ENCODE measurements at regions not wholly inside any gene's neighbourhood (a gene's known extent, or its start where the extent isn't known, plus 50 kb on each side); places are given as distances from the start of the nearest gene placed in this dataset.
"Not testable (repeated sequence)": the region's sequence is repeated elsewhere in the genome, so short reads cannot be mapped to it uniquely, and the experiment has no call there.

DNA sequence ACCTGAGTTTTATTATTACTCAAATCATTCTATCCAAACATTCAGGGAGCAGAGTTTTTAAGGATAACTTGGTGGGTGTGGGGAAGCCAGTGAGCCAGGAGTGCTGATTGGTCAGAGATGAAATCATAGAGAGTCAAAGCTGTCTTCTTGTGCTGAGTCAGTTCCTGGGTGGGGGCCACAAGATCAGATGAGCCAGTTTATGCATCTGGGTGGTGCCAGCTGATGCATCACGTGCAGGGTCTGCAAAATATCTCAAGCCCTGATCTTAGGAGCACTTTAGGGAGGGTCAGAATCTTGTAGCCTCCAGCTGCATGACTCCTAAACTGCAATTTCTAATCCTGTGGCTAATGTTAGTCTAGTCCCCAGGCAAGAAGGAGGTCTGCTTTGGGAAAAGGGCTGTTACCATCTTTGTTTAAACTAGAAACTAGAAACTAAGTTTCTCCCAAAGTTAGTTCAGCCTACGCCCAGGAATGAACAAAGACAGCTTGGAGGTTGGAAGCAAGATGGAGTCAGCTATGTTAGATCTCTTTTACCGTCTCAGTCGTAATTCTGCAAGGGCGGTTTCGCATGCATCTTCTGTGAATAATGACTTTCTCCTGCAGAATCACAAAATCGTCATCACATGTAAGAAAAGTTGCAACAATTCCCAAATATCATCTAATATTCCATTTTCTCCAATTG lies 97.5 kb downstream of the ZNF664 start:
- ATAC-seq, DNase-seq: not testable (repeated sequence)

DNA sequence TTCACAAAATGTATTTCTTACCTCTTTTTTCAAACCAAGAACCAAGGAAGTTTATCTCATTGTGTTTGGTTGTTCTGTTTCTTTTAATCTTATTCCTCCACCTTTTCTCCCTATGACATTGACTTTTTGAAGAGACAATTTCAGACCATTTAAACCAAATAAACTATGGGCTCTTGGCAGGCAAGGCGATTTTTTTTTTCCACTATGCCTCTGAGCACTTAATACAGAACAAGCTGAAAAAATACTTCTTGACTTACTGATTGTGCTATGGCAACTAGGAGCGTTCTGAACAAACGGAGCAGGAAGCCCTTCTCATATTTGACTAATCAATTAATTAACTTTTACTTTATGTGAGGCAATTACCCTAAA lies 98.0 kb downstream of the ZNF664 start:
- ATAC-seq (no peak), DNase-seq (no peak)

DNA sequence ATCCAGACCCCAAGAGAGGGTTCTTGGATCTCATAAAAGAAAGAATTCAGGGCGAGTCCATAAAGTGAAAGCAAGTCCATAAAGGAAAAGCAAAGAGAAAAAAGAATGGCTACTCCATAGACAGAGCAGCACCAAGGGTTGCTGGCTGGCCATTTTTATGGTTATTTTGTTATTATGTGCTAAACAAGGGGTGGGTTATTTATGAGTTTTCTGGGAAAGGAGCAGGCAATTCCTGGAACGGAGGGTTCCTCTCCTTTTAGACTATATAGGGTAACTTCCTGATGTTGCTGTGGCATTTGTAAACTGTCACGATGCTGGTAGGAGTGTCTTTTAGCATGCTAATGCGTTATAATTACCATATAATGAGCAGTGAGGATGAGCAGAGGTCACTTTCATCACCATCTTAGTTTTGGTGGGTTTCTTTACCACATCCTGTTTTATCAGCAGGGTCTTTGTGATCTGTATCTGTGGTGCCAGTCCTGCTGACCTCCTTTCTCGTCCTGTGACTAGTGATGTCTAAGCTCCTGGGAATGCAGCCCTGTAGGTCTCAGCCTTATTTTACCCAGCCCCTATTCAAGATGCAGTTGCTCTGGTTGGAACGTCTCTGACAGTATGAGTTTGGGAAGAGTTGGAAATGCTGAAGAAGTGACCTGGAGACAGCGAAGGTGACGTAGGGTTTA lies 100.5 kb downstream of the ZNF664 start:
- no peak for DNase-seq
- no peak for ATAC-seq

DNA sequence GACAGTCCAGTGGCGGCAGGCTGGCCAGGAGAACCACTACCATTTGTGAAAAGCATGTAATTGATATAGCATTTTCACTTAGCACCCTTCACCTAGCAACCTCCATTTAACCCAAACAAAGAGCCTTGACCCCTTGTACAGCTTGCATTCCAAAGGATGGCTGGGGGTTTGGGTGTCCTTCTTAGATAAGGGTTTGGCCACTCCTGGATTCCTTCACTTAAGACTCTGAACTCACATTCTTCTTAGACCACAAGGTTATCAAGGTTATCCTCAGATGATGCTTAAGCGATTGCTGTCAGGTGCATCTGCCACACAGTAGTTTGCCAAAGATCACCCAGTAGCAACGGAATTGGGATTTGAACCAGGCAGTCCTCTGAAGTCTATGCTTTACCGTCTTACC lies 102.8 kb downstream of the ZNF664 start:
- ATAC-seq (no peak), DNase-seq (no peak)

DNA sequence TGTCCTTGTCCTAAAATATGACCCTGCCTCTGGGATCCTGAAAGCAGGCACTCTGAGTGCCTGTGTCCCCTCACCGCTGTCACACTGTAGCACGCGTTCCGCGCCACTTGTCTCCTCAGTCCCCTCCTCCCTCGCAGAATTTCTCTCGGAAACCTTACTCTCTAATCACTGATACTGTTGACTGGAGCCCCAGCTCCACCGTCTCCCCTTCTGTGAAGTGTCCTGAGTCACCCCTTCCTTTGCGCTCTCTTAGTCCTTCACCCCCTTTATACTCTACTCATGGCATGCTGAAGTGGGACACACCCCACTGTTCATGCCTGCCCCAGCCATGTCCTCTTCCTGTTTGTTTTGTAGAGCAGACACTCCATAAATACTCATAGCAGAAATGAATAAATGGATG lies 104.7 kb downstream of the ZNF664 start:
- DNase-seq: no peak
- ATAC-seq: no peak

DNA sequence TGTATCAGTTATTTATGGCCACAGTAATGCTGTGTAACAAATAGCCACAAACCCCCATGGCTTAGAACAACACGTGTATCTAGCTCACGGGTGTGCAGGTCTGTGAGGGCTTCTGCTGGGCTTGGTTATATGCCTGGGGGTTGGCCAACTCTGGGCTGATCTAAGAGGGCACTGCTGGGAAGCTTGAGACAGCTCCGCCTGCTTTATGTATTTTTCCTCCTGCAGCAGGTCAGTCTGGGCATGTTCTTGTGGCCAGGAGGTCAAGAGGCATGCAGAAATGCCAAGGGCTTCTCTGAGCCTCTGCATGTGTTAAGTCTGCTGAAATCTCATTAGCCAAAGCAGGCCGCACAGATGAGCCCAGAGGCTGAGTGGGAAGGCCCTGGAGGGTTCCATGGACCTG lies 105.8 kb downstream of the ZNF664 start:
- DNase-seq: no peak
- no peak for ATAC-seq

DNA sequence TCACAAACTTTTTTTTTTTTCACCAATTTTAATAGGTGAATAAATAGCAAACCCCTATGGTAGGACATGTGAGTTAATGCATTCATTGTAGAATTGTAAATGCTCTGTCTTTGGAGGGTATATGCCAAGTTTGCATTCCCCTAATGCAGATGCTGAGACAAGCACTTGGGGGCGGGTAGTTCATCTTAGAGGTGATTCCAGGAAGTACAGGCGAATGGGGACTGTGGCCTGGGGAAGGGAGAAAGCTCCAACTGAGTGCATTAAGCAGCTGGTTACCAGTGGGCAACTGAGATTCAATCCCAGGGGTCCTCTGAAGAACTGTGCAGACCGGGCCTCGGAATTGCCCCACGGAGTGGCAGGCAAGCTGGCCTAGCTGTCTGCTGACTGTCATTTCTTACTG lies 107.6 kb downstream of the ZNF664 start:
- DNase-seq (no peak), ATAC-seq (no peak)

DNA sequence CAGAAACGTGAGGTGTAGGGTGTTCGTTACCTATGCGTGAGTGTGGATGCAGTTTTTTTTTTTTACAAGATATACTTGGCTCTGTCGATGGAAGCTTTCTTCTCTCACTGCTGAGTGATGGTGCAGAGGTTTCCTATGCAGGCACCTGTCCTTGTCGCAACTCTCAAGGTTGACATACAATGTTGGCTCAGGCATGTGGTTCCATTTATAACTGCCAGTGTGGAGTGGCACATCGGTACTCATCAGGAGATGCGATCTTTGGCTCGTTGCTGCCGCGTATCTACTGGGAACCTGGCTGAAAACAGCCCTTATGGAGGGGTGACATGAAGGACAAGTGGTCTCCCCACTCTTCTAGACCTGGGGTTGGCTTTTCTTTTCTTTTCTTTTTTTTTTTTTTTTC lies 109.0 kb downstream of the ZNF664 start:
- no peak for DNase-seq
- ATAC-seq: no peak

DNA sequence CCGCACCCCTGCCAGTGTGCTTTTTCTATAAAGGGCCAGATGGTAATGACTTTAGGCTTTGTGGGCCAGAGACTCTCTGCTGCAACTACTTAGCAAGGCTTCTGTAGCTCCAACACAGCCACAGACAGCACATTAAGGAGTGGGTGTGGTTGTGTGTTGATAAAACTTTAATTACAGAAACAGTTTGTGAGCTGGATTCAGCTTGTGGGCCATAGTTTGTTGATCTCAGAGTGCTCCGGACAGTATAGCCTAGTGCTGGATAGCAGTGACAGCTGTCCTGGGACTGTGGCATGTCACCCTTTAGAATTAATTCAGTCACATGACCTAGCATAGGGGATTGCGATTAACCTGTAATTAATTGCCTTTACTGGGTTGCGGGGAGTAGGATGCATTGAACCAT lies 109.7 kb downstream of the ZNF664 start:
- ATAC-seq: no peak

DNA sequence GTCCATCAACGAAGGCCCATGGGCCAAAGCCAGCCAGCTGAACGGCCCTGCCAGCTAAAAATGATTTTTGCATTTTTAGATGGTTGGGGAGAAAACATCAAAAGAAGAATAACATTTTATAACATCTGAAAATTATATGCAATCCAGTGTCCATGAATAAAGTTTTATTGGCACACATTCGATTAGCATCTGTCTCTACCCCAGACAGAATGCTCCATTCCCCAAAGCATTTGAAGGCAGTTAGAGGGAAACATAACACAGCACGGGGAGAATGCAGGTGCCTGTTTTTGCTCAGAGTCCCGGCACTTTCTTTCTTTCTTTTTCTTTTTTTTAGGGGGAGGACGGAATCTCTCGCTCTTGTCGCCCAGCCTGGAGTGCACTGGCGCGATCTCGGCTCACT lies 110.7 kb downstream of the ZNF664 start:
- no peak for DNase-seq
- no peak for ATAC-seq

More for the DNA sequence above, 109.7 kb downstream of the ZNF664 start:
- DNase-seq: no peak

DNA sequence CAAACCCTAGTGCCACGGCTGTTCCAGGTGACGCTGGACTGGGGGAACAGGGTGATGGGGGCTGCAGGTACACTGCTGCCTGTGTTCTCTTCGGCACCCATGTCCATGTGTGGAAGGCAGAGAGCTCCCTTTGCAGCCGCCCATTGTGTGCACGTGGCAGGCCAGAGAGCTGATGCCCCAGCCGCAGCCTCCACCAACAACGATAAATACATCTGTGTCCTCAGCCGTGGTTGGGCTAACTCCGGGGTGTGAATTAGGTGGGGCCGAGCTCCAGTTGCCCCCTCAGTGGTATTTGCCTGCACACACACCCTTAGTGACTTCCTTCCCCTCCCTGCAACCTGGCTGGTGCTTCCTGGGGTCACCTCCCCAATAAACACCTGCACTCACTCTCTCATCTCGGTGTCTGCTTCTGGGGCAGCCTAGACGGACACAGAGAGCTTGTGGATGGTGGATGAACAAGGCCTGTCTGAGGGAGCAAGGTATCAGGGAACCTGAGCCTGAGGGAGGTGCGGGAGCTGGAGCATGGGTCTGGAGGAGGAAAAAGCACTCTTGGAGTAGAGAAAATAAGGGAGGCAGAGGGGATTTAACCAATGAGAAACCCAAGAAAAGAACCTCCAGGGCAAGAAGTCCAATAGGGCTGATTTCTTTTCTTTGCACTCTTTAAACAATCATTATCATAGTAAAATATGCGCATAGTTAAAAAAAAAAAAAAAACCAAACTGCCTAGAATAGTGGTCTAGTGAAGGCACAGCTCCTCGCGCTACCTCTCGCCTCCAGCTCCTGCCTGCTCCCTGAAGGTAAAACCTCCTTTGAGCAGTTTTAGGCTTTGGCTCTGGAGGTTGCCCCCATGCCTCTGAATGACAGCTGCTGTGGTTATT lies 112.6 kb downstream of the ZNF664 start:
- ATAC-seq (no peak), DNase-seq (no peak)

DNA sequence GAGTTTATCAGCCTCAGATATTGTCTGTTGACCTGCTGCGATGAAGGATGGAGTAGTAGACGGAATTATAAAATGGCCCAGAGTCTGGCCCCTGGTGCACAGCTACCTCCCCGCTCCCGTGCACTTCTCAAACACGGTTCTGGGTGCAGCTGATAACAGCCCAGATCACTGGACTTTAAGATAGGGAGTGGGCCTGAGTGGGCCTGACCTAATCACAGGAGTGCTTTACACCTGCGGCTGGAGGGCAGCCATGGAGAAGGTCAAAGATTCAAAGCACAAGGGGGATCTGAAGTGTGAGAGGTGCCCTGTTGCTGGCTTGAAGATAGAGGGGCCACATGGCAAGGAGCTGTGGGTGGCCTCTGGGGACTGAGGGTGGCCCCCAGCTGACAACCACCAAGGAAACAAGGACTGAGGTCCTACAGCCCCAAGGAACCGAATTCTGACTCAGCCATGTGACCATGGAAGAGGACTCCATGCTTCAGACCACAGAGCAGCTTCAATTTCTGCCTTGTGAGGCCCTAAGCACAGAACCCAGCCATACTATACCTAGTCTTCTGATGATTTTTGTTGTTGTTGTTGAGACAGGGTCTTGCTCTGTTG lies 113.4 kb downstream of the ZNF664 start:
- no peak for DNase-seq
- ATAC-seq: no peak

DNA sequence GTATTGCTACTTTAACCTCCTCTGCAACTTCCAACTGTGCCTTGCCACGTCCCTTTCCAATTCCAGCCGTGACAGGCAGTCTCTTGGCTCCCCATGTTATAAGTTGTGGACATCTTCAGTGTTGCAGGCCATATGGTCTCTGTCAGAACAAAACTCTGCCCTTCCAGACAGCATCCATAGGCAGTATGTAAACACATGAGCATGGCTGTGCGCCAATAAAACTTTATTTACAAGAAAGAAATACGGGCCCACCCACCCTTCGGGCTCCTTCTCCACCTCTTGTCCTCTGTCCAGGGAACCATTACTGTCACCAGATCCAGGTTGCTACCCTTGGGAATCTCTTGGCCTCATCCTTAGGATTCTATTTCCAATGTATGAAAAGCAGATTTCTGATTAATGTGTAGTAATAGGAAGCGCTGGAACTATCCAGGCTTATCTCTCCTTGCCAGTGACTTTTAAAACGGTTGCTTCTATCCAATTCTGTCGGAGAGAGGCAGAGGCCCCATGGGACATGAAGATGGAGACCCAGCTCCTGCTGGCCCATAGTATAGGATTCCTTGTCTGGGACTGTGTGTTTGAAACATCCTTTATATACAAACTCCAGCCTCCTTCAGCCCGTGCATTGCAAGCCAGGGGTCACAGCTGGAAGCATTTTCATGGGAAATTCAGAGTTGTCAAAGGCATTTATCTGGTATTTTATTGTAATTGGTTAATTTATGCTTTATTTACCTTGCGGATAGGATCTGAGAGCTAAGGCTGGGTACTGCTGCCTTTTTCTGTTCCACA lies 114.4 kb downstream of the ZNF664 start:
- DNase-seq: no peak
- ATAC-seq: no peak

DNA sequence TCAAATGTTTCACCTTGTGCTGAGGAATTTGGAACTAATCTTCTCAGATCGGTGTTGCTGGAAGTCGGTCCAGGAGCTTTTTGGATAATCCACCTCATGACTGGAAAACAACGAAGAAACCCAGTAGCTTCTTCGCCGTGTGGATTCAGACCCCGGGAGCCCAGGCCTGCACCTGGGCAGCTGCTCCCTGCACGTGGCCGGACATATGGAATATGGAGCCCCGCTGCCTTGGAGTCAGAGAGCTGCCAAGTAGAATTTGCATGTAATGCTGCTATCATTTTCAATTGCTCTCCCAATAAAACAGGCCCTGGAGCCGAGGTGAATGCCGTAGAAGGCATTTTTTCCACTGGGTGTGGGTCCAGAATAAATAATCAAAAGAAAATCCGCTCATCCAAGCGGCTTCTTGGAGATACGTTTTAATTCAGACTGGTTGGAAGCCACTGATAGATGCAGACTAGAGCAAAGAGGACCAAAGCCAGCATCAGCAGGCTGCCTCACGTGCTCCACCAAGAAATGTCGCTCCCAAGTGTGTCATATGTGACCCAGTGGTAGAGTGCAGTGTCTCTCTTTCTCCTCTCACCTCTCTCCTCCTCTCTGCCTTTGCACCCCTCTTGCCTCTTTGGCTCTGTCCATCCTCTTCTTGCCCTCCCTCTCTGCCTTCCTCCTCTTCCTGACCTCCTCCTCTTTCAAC lies 115.3 kb downstream of the ZNF664 start:
- ATAC-seq (no peak), DNase-seq (no peak)

DNA sequence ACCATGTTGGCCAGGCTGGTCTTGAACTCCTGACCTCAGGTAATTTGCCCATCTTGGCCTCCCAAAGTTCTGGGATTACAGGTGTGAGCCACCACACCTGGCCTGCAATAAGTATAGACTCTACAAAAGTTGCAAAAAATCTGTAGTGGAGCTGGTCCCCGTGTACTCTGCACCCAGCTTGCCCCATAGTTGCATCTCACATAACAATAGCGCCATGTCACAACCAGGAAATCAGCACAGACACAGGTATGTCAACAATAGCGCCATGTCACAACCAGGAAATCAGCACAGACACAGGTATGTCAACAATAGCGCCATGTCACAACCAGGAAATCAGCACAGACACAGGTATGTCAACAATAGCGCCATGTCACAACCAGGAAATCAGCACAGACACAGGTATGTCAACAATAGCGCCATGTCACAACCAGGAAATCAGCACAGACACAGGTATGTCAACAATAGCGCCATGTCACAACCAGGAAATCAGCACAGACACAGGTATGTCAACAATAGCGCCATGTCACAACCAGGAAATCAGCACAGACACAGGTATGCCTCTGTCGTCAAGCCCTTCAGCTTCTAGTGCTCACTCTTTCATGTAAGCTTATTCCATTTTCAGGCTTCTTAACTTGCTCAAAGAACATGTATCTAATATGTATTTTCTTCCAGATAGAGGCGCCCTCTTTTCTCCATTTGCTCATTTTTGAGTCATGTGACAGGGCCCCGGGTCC lies 116.3 kb downstream of the ZNF664 start:
- not testable (repeated sequence) for ATAC-seq, DNase-seq

DNA sequence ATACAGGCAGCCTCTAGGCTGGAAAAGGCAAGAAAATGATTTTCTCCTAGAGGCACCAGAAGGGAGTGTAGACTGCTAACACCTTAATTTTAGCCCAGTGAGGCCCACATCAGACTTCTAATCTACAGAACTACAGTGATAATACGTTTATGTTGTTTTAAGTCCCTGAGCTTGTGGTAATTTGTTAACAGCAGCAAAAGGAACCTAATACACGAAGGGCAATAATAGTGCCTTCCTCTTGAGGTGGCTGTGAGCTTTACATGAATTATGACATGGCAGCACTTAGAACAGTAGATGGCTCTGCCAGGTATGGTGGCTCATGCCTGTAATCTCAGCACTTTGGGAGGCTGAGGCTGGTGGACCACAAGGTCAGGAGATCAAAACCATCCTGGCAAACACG lies 118.8 kb downstream of the ZNF664 start:
- ATAC-seq (no peak), DNase-seq (no peak)

DNA sequence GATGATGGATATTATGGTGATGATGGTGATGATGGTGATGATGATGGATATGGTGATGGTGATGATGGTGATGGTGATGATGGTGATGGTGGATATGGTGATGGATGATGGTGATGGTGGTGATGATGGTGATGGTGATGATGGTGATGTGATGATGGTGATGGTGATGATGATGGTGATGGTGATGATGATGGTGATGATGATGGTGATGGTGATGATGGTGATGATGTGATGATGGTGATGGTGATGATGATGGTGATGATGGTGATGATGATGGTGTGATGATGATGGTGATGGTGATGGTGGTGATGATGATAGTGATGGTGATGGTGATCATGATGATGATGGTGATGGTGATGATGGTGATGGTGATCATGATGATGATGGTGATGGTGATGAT lies 119.5 kb downstream of the ZNF664 start:
- ATAC-seq, DNase-seq: not testable (repeated sequence)

DNA sequence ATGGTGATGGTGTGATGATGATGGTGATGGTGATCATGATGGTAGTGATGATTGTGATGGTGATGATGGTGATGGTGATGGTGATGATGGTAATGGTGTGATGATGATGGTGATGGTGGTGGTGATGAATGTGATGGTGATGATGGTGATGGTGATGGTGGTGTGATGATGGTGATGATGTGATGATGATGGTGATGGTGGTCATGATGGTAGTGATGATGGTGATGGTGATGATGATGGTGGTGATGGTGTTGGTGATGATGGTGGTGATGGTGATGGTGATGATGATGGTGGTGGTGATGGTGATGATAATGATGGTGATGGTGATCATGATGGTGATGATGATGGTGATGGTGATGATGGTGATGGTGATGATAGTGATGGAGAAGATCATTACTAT lies 120.3 kb downstream of the ZNF664 start:
- no peak for ATAC-seq
- DNase-seq: no peak

DNA sequence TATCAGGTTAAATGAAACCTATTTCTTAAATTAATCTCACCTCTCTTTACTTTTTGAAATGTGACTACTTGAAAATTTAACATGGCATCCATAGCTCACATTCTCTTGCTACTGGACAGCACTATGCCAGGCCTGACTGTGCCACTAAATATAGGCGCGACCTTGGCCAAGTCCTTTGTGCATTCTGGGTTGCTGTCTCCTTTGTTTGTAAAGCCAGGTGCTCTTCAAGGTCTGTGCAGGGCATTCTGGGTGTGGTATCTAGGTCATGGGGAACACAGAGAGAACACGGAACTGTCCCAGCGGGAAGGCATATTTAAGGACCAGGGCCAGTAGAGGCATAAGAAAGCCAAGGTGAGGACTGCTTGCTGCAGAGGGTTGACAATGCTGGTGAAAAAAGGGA lies 121.2 kb downstream of the ZNF664 start:
- no peak for ATAC-seq

DNA sequence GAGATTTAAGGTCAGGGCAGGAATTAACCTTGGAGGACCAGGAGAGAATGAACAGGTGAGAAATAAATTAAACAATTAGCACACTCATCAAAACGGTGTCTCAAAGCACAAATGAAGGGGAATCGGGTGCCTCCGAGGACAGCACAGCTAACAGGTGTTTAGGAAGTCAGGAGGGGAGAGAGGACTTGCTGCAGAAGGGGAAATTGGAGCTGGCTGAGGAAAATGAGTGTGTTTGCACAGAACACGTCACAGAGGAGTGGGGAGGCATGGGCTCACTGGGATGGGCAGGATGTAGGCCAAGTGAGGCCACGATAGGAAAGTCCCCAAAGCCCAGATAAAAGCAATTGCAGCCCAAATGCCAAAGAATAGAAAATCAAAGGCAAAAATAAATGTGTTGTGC lies 121.7 kb downstream of the ZNF664 start:
- ATAC-seq (no peak), DNase-seq (no peak)

More for the DNA sequence above, 121.2 kb downstream of the ZNF664 start:
- DNase-seq: no peak

DNA sequence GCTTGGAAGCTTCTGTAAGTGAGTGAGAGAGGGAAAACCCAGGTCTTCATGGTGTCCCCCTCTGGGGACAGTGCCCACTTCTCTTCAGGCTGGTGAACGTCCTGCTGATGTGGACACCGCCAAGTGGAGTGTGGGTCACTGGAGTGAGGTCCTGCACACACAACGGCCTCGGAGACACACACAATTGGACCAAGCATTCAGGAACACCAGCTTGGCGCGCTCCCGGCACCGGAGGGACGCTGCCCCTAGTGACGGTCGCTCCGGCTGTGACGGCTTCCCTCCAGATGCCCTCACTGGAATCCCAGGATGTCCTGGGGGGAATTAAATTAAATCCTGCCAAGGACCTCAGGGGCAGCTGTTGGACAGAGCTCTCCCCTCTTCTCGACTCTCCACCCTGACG lies 123.1 kb downstream of the ZNF664 start:
- no peak for ATAC-seq
- no peak for DNase-seq
